ENCODE measurements at regions not wholly inside any gene's neighbourhood (a gene's known extent, or its start where the extent isn't known, plus 50 kb on each side); places are given as distances from the start of the nearest gene placed in this dataset.

GRCh38 chr7:63042730-63043511, 955.7 kb upstream of the ZNF722 start:
- DNase-seq = no peak
- Histone ChIP-seq H3K27me3 (ENCODE audit: control insufficient read depth, insufficient read depth, low read length) (no peaks in the 10 kb centered on the region), H3K9ac (ENCODE audit: low read length in 3 of 3) (no peak overlapping the region), H3K9me3 (ENCODE audit: control insufficient read depth in 2 of 3, insufficient read depth in 1 of 3, low read length in 3 of 3) (peaks cover 0 to 10% (median 0%) of the 10 kb centered on the region in 3 donors), H3K4me1 (ENCODE audit: control insufficient read depth in 2 of 3, insufficient read depth in 2 of 3, low read depth in 1 of 3, low read length in 3 of 3) (no peaks in the 10 kb centered on the region), H3K4me3 (ENCODE audit: low read length in 3 of 3) (no peak overlapping the region), H3K36me3 (ENCODE audit: control insufficient read depth in 2 of 3, insufficient read depth in 3 of 3, low read length in 3 of 3) (no peaks in the 10 kb centered on the region), H3K27ac (ENCODE audit: low read depth in 2 of 2, low read length in 2 of 2) (no peak overlapping the region)
- no peak for TF ChIP-seq CTCF (IDR thresholded peaks at IDR 0.05; ENCODE audit: borderline replicate concordance, extremely low read depth, insufficient read depth)
- intact Hi-C loops (cut with DNase I) = no loop called here
- FAIRE-seq = no peak

GRCh38 chr7:63043657-63044543, 954.7 kb upstream of the ZNF722 start:
- DNase-seq (no peak), FAIRE-seq (no peak)
- peaks cover 0 to 10% (median 0%) of the 10 kb centered on the region in 3 donors for H3K9me3 ChIP-seq (ENCODE audit: control insufficient read depth in 2 of 3, insufficient read depth in 1 of 3, low read length in 3 of 3)
- no peaks in the 10 kb centered on the region for H3K27me3 ChIP-seq (ENCODE audit: control insufficient read depth, insufficient read depth, low read length)
- H3K27ac ChIP-seq (ENCODE audit: low read depth in 2 of 2, low read length in 2 of 2) = no peak overlapping the region
- intact Hi-C loops (cut with DNase I) = no loop called here
- no peak overlapping the region for H3K4me3 ChIP-seq (ENCODE audit: low read length in 3 of 3)
- no peak overlapping the region for H3K9ac ChIP-seq (ENCODE audit: low read length in 3 of 3)
- no peak for TF ChIP-seq CTCF (IDR thresholded peaks at IDR 0.05; ENCODE audit: borderline replicate concordance, extremely low read depth, insufficient read depth)
- no peaks in the 10 kb centered on the region for H3K4me1 ChIP-seq (ENCODE audit: control insufficient read depth in 2 of 3, insufficient read depth in 2 of 3, low read depth in 1 of 3, low read length in 3 of 3)
- H3K36me3 ChIP-seq (ENCODE audit: control insufficient read depth in 2 of 3, insufficient read depth in 3 of 3, low read length in 3 of 3) = no peaks in the 10 kb centered on the region

- intact Hi-C loops (cut with DNase I) = no loop called here
- no peaks in the 10 kb centered on the region for H3K27me3 ChIP-seq (ENCODE audit: control insufficient read depth, insufficient read depth, low read length)
- DNase-seq = no peak
- no peaks in the 10 kb centered on the region for H3K36me3 ChIP-seq (ENCODE audit: control insufficient read depth in 2 of 3, insufficient read depth in 3 of 3, low read length in 3 of 3)
- no peak overlapping the region for H3K9ac ChIP-seq (ENCODE audit: low read length in 3 of 3)
- no peak overlapping the region for H3K27ac ChIP-seq (ENCODE audit: low read depth in 2 of 2, low read length in 2 of 2)
- peaks cover 0 to 10% (median 0%) of the 10 kb centered on the region in 3 donors for H3K9me3 ChIP-seq (ENCODE audit: control insufficient read depth in 2 of 3, insufficient read depth in 1 of 3, low read length in 3 of 3)
- no peaks in the 10 kb centered on the region for H3K4me1 ChIP-seq (ENCODE audit: control insufficient read depth in 2 of 3, insufficient read depth in 2 of 3, low read depth in 1 of 3, low read length in 3 of 3)
- H3K4me3 ChIP-seq (ENCODE audit: low read length in 3 of 3) = no peak overlapping the region
- FAIRE-seq = no peak
- TF ChIP-seq CTCF (IDR thresholded peaks at IDR 0.05; ENCODE audit: borderline replicate concordance, extremely low read depth, insufficient read depth) = no peak
Measured at GRCh38 chr7:63044721-63045120, 953.9 kb upstream of the ZNF722 start.

Measured in kidney (tissue), 13 donors.